ENCODE measurements at regions not wholly inside any gene's neighbourhood (a gene's known extent, or its start where the extent isn't known, plus 50 kb on each side); places are given as distances from the start of the nearest gene placed in this dataset.
"Not testable (repeated sequence)": the region's sequence is repeated elsewhere in the genome, so short reads cannot be mapped to it uniquely, and the experiment has no call there.

DNA sequence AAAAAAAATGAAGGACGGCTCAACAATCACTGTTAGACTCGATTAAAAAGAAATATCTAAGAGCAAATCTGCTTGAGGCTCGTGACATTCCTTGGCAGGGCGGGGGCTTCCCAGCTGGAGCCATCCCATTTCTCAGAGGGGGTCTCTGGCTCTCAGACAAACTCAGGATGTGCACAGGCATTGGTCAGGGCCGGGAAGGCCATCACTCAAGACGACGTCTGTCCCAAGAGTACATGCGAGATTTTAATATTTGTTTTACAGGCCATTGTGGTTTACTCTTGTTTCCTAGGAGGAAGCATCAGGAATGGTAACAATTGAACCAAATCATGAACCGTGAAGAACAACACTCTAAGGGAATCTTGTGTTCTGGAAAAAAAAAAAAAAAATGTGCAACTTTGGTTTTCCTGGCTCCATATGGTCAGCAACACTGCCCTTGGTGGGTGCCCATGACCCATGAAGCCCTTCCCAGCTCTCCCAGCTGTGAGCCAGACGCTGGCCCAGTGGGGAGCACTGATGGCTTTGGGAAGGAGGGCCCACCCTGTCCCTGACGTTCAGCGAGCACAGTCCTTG, 5454.6 kb upstream of the TPTE start:
- H3K4me1 ChIP-seq (ENCODE audit: control insufficient read depth in 2 of 2, insufficient read depth in 1 of 2, low read depth in 1 of 2, low read length in 2 of 2); H4K91ac ChIP-seq (ENCODE audit: low read depth, low read length, poor library complexity); H3K4me2 ChIP-seq (ENCODE audit: insufficient read depth, low read length, poor library complexity, severe bottlenecking); H3K9me3 ChIP-seq (replicated peaks in 1 of 2; ENCODE audit: control insufficient read depth in 2 of 2, insufficient read depth in 1 of 2, low read depth in 1 of 2, low read length in 2 of 2); H3K18ac ChIP-seq (ENCODE audit: low read length); H2BK120ac ChIP-seq (ENCODE audit: low read depth, low read length); H4K8ac ChIP-seq (ENCODE audit: low read depth, low read length); H3K27ac ChIP-seq (replicated peaks; ENCODE audit: low read length); H2BK15ac ChIP-seq (ENCODE audit: low read length); H3K27me3 ChIP-seq (ENCODE audit: control insufficient read depth in 3 of 3, insufficient read depth in 3 of 3, low read depth in 1 of 3, low read length in 3 of 3); H3K14ac ChIP-seq (ENCODE audit: low read length); H2AK5ac ChIP-seq (ENCODE audit: low read depth, low read length); DNase-seq (ENCODE audit: low spot score); H3K23ac ChIP-seq (ENCODE audit: low read depth, low read length, poor library complexity); H2AFZ ChIP-seq (ENCODE audit: low read length); H2BK5ac ChIP-seq (ENCODE audit: low read length); H2BK12ac ChIP-seq (ENCODE audit: low read length); H3K36me3 ChIP-seq (replicated peaks in 1 of 2; ENCODE audit: control insufficient read depth in 2 of 2, insufficient read depth in 2 of 2, low read length in 2 of 2); H3K9ac ChIP-seq (ENCODE audit: low read depth, low read length, poor library complexity); H3K79me1 ChIP-seq (ENCODE audit: low read depth, low read length); H3K4me3 ChIP-seq (ENCODE audit: low read length in 2 of 2); H3K4ac ChIP-seq (ENCODE audit: low read length): not testable (repeated sequence)
- WGBS, 2 donors (ENCODE audit: extremely low coverage in 2 of 2, insufficient read length in 2 of 2, insufficient replicate concordance in 1 of 2) = no CpG with 5 or more reads among the region's 12 CpGs

DNA sequence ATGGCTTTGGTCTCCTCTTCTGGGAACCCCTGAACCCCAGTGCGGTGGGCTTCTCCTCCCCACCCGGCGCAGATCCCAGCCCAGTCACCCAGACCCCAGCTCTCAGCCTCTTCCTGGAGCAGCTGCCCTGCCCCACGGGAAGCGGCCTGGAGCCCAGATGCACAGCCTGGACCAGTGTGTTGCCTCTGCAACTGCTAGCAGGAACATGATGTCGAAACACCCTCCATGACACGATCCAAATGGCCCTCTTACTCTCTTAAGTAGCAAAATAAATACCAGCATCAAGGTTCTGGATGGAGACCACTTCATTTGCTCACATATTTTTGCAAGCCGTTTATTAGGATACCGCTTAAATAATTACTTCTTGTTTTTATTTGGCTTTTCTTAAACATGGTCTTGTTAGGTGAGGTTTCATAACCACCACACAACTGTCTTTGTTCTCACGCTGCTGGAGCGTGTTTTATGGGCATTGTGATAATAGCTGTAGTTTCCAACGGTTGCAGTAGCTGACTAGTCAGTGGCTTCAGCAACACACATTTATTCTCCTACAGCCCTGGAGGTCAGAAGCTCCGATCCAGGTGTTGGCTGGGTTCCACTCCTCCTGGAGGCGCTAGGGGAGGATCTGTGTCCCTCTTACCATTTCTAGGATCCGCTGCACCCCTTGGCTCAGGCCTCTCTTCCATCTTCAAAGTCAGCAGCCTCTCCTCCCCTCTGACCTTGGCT, 5453.9 kb upstream of the TPTE start:
- not testable (repeated sequence) for H3K79me1 ChIP-seq (ENCODE audit: low read depth, low read length); H2BK12ac ChIP-seq (ENCODE audit: low read length)

DNA sequence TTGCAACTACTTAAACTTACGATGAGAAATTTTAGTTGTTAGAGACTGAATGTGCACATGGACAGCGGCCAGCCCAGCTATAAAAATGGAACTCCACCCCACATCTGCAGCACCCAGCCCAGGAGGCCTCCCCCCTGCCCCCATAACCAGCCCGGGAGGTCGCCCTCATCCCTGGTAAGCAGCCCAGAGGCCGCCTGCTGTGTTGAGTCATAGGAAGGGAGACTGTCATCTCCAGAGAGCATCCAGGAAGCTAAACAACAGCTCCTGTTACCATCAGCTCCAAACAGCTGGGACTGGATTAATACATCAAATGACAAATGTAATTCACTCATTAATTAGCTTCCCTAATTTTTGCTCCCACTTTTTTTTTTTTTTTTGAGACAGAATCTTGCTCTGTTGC, 5452.7 kb upstream of the TPTE start:
- H4K91ac ChIP-seq (ENCODE audit: low read depth, low read length, poor library complexity); H2BK12ac ChIP-seq (ENCODE audit: low read length); H2AK5ac ChIP-seq (ENCODE audit: low read depth, low read length); H3K18ac ChIP-seq (ENCODE audit: low read length); H3K9me3 ChIP-seq (replicated peaks in 1 of 2; ENCODE audit: control insufficient read depth in 2 of 2, insufficient read depth in 1 of 2, low read depth in 1 of 2, low read length in 2 of 2); H3K79me1 ChIP-seq (ENCODE audit: low read depth, low read length); H3K23ac ChIP-seq (ENCODE audit: low read depth, low read length, poor library complexity); H2BK120ac ChIP-seq (ENCODE audit: low read depth, low read length); H3K4ac ChIP-seq (ENCODE audit: low read length); H2AFZ ChIP-seq (ENCODE audit: low read length); H3K4me1 ChIP-seq (ENCODE audit: control insufficient read depth in 2 of 2, insufficient read depth in 1 of 2, low read depth in 1 of 2, low read length in 2 of 2); H3K4me2 ChIP-seq (ENCODE audit: insufficient read depth, low read length, poor library complexity, severe bottlenecking); H3K4me3 ChIP-seq (ENCODE audit: low read length in 2 of 2); H4K8ac ChIP-seq (ENCODE audit: low read depth, low read length); DNase-seq (ENCODE audit: low spot score); H2BK15ac ChIP-seq (ENCODE audit: low read length); H2BK5ac ChIP-seq (ENCODE audit: low read length); H3K27ac ChIP-seq (replicated peaks; ENCODE audit: low read length); H3K27me3 ChIP-seq (ENCODE audit: control insufficient read depth in 3 of 3, insufficient read depth in 3 of 3, low read depth in 1 of 3, low read length in 3 of 3); H3K14ac ChIP-seq (ENCODE audit: low read length); H3K36me3 ChIP-seq (replicated peaks in 1 of 2; ENCODE audit: control insufficient read depth in 2 of 2, insufficient read depth in 2 of 2, low read length in 2 of 2); H3K9ac ChIP-seq (ENCODE audit: low read depth, low read length, poor library complexity): not testable (repeated sequence)
- WGBS, 2 donors (ENCODE audit: extremely low coverage in 2 of 2, insufficient read length in 2 of 2, insufficient replicate concordance in 1 of 2) = no CpG with 5 or more reads among the region's 5 CpGs

More for the DNA sequence above, 5453.9 kb upstream of the TPTE start:
- not testable (repeated sequence) for H3K4me2 ChIP-seq (ENCODE audit: insufficient read depth, low read length, poor library complexity, severe bottlenecking); H3K9ac ChIP-seq (ENCODE audit: low read depth, low read length, poor library complexity); DNase-seq (ENCODE audit: low spot score); H3K36me3 ChIP-seq (replicated peaks in 1 of 2; ENCODE audit: control insufficient read depth in 2 of 2, insufficient read depth in 2 of 2, low read length in 2 of 2); H3K4me3 ChIP-seq (ENCODE audit: low read length in 2 of 2); H4K8ac ChIP-seq (ENCODE audit: low read depth, low read length); H2BK120ac ChIP-seq (ENCODE audit: low read depth, low read length); H3K4ac ChIP-seq (ENCODE audit: low read length); H2AK5ac ChIP-seq (ENCODE audit: low read depth, low read length); H3K27me3 ChIP-seq (ENCODE audit: control insufficient read depth in 3 of 3, insufficient read depth in 3 of 3, low read depth in 1 of 3, low read length in 3 of 3); H2BK15ac ChIP-seq (ENCODE audit: low read length); H3K18ac ChIP-seq (ENCODE audit: low read length); H3K14ac ChIP-seq (ENCODE audit: low read length); H2BK5ac ChIP-seq (ENCODE audit: low read length); H4K91ac ChIP-seq (ENCODE audit: low read depth, low read length, poor library complexity); H3K9me3 ChIP-seq (replicated peaks in 1 of 2; ENCODE audit: control insufficient read depth in 2 of 2, insufficient read depth in 1 of 2, low read depth in 1 of 2, low read length in 2 of 2); H3K4me1 ChIP-seq (ENCODE audit: control insufficient read depth in 2 of 2, insufficient read depth in 1 of 2, low read depth in 1 of 2, low read length in 2 of 2); H3K23ac ChIP-seq (ENCODE audit: low read depth, low read length, poor library complexity); H2AFZ ChIP-seq (ENCODE audit: low read length); H3K27ac ChIP-seq (replicated peaks; ENCODE audit: low read length)
- no CpG with 5 or more reads among the region's 15 CpGs for WGBS, 2 donors (ENCODE audit: extremely low coverage in 2 of 2, insufficient read length in 2 of 2, insufficient replicate concordance in 1 of 2)

DNA sequence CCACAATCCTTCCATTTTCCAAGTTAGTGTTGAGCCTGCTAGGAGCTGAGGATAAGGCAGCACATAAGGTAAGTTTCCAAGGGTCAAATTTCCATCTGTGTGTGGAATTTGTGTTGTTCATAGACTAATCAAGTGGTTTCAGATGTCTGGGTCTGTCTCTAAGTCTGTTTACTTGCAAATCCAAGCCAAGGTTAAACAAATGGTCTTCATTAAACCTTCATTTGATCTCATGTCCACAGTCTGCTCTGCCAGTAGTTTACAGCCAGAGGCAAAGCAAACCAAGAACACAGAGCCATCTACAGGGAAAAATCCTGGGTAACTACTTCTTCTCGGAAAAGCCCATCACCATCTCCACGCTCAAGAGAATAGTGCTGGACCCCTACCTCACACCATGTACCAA, 5450.2 kb upstream of the TPTE start:
- not testable (repeated sequence) for H3K27ac ChIP-seq (replicated peaks; ENCODE audit: low read length); H3K18ac ChIP-seq (ENCODE audit: low read length); DNase-seq (ENCODE audit: low spot score); H2BK120ac ChIP-seq (ENCODE audit: low read depth, low read length); H2BK12ac ChIP-seq (ENCODE audit: low read length); H4K91ac ChIP-seq (ENCODE audit: low read depth, low read length, poor library complexity); H2AK5ac ChIP-seq (ENCODE audit: low read depth, low read length); H2BK5ac ChIP-seq (ENCODE audit: low read length); H3K36me3 ChIP-seq (replicated peaks in 1 of 2; ENCODE audit: control insufficient read depth in 2 of 2, insufficient read depth in 2 of 2, low read length in 2 of 2); H4K8ac ChIP-seq (ENCODE audit: low read depth, low read length); H3K4me1 ChIP-seq (ENCODE audit: control insufficient read depth in 2 of 2, insufficient read depth in 1 of 2, low read depth in 1 of 2, low read length in 2 of 2); H3K4me2 ChIP-seq (ENCODE audit: insufficient read depth, low read length, poor library complexity, severe bottlenecking); H3K9ac ChIP-seq (ENCODE audit: low read depth, low read length, poor library complexity); H3K27me3 ChIP-seq (ENCODE audit: control insufficient read depth in 3 of 3, insufficient read depth in 3 of 3, low read depth in 1 of 3, low read length in 3 of 3); H3K4ac ChIP-seq (ENCODE audit: low read length); H3K9me3 ChIP-seq (replicated peaks in 1 of 2; ENCODE audit: control insufficient read depth in 2 of 2, insufficient read depth in 1 of 2, low read depth in 1 of 2, low read length in 2 of 2); H3K23ac ChIP-seq (ENCODE audit: low read depth, low read length, poor library complexity); H3K79me1 ChIP-seq (ENCODE audit: low read depth, low read length); H2BK15ac ChIP-seq (ENCODE audit: low read length); H3K4me3 ChIP-seq (ENCODE audit: low read length in 2 of 2); H2AFZ ChIP-seq (ENCODE audit: low read length); H3K14ac ChIP-seq (ENCODE audit: low read length)
- no CpG with 5 or more reads among the region's 2 CpGs for WGBS, 2 donors (ENCODE audit: extremely low coverage in 2 of 2, insufficient read length in 2 of 2, insufficient replicate concordance in 1 of 2)

Measured in neuronal stem cell (in vitro differentiated cells).